GM18909 (cell line): ENCODE measurements at regions not wholly inside any gene's neighbourhood (a gene's known extent, or its start where the extent isn't known, plus 50 kb on each side); places are given as distances from the start of the nearest gene placed in this dataset.

ENCODE experiments used
- ATAC-seq: cut with Tn5 transposase; IDR thresholded peaks from one replicate; pipeline ENCODE4 v1.9.1; 2021; ENCODE audit warnings: mild to moderate bottlenecking; ENCODE audit not compliant: unreplicated experiment, poor library complexity

DNA sequence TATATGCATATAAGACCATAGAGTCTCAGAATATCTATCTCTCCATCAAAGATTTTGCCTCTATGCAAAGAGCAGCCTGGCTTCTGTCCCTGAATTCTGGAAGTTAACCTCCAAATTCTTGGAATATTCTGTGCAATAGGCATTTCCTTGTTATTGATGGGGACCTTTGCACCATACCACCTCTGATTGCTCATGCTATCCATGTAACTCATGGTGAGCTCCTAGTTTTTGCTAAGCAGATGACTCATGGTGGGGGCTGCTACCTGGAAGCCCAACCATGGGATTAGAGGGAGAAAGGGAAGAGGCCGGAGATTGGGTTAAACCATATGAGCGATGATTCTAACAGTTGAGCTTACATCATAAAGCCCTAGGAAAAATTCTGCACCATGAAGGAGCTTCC lies 310.2 kb upstream of the FIGN start:
- ATAC-seq: no peak

DNA sequence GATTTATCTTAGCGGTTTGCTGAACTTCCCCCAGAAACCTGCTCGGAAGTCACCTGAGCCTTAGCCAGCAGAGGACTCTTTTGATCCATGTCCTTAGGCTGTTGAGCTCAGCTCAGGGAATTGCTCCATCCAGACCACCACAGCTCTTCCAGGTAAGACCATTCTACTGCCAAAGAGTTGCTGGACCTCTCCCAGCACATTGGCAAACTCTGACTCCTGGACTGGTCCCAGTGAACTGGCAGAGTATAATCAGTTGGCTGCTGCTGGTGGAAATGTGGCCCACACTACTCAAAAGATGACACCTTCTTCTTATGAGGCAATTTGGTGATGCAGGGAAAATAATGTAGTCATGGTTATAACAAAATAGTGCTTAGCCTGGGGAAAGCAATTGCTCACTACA lies 308.8 kb upstream of the FIGN start:
- no peak for ATAC-seq

DNA sequence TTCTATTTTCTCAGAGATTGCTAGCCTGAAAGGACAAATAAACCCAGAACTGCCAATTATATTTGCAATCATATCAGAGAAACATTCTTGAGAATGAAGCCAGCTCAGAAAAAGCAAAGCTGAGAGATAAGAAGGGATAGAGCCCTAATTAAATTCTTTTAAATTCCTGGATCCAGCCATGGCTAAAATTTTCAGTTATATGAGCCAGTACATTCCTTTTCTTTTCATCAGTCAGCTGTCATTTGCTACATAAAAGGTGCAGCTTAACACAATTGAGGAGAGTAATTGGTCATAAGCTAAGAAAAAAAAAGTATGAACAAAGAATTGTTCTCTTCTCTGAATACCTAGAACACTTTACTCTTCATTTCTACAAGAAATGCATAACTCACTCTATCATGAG lies 303.5 kb upstream of the FIGN start:
- no peak for ATAC-seq

DNA sequence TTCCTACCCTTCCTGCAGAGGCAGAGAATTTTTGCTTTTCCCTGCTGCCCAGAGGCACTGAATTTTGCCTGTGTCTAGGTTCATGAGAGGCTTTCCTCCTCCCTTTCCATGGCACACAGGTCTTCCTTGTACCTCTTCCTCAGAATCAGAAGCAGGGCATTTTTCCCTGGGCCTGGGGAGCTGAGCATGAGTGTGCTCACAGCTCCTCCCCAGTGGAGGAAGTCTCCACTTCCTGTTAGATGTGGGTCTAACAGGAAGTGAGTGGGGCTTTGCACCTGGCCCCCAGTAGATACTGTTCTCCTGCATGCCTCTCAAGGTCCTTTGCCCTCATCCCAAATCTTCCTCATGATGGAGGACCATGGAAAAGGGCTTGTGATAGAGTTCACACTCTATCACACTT lies 297.2 kb upstream of the FIGN start:
- peak; percentile 59 for ATAC-seq

DNA sequence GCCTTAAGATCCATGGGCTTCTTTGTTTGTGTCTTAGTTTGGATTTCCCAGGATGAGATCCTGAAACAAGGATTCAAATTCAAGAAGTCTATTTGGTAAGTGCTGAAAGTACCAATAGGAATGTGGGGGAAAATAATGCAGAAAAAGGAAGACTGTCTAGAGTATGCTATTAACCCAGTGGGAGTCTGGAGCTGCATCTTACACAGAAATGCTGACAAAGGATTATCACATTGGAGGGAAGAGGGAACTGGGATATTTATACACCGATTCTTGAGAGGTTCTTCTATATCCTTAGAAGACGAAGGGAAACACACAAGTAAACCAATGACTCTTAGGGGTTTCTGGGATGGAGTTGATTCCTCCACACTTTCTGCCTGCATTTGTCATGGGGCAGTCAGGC lies 294.8 kb upstream of the FIGN start:
- no peak for ATAC-seq

DNA sequence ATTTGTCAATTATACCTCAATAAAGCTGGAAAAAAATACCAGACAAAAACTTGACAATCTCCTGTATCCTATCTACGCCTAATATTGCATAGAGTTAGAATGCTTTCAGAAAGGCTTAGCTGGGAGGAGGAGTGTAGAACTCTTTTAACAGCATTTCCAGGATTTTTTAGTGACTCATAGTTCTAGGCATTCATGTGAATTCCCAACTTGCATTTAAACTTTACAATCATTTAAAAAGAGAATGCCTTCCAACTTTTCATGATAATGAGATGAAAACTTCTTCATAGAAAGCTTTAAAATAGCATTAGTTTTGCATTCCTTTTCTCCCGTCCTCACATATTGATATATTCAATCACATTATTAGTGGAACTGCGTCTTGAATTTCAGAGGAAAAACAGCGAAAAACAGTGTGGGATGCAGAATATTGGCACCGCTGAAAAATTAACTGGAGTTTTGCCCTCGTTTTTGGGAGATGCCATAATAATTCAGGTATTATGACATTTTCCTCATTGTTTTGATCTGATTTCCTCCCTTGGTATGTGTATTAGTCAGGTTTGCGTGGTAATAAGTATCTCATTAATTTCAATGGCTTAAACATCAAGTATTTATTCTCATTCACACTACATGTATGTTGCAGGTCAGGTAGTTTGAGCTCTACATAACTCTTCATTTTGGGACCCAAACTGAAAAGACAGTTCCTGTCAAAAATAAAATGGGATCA lies 293.2 kb upstream of the FIGN start:
- no peak for ATAC-seq

DNA sequence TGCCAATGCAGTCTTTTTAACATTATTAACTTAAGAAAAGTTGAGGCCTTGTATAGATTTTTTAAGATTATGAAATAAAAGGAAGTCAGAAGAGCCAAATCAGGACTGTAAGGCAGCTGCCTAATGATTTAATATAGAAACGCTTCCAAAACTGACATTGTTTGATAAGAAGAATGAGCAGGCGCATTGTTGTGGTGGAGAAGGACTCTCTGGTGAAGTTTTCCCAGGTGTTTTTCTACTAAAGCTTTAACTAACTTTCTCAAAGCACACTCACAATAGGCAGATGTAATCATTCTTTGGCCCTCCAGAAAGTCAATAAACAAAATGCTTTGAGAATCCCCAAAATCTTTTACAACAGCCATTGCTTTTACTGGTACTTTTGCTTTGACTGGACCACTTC lies 288.6 kb upstream of the FIGN start:
- no peak for ATAC-seq

DNA sequence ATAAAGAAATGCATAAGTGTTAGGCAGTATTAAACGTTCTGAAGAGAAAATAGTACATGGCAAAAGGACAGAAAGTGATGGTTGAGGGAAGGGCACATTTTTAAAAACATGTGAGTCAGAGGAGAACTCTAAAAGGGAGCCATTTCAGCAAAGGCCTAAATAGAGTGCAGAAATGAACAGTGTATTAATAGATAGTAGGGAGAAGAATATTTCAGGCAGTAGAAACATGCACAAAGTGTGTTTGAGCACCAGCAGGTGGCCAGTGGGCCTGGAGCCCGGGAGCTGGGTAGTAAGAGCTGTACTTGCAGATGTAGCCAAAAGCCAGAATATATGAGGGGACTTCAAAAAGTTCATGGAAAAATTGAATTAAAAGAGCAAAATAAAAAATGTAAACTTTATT lies 288.1 kb upstream of the FIGN start:
- ATAC-seq: no peak

DNA sequence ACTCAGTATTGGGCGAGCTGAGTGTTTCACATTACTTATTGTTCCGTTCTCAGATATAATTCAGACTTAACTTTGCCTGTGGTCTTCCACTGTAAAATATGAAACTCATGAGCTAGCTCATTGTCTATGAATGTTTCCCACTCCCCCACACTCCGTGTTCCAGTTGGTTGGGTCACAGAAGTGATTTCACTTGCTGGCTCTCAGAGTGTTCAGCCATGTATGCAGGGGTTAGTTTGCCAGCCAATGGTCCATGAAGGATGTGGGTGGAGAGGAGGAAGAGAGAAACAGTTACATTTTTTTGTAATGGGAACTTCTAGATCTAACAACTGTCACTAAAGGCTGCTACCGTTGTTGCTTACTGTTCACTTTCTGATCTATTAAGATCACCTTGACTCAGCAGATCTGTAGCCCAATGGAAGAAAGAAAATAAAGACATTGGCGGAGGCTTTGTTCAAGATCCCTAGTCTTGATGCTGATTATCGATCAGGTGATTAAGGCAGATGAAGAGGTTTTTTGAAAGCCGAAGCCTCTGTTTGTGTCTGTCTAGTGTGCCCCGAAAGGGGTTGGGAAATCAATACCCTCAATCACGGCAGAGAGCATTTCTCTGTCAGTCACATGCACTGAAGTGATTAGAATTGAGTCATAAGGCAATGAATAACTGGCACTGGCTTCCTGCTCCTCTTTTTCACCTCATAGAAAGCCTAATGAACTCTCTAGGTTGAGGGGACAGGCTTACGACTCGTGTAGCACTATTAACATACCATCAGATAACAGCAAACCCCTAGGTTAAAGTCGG lies 279.7 kb upstream of the FIGN start:
- ATAC-seq: peak; percentile 97

DNA sequence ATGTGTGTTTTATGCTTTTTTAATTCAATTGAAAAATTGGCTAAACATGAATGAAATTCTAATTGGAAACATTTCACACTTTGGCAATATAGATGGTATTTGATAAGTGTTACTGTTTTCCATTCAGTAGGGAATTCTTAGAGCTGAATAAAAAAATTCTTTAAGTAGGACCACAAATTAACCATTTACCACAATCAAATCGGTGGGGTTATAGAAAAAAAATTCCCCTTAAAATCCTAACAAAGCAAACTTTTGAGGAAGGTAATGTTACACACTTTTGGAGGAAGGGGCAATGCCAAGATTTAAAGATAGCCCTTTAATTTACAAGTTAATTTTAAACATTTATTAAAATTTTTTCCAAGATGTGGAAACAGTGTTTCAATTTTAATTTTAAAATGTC lies 279.0 kb upstream of the FIGN start:
- no peak for ATAC-seq

DNA sequence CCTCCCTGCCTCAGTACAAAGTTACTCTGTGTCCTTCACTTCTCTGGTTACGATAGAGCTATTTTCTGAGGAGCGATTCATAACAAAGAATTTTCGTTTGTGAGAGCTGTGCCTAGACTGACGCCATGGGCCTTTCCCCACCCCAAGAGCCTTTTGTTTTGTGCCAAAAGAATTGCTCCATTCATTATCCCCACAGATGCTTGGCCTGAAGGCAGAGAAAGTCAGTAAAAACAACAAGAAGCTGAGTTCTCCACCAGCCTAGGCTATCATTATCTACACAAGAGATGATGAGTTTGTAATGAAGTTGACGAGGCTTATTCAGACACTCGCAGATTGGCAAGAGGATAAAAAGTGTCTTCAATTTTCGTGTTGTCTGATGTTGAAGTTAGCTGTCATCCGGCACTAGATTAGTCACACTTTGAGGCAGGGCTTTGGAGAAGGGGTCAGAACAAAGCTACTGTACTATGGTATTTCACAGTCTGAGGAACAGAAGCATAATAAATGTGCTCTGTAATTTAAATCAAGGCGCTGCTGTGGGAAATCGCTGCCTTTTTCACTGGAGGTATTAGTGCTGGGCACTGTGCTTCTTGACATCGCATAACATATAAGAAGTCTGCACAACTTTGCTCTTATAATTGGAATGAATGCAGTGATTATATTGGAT lies 278.4 kb upstream of the FIGN start:
- no peak for ATAC-seq

DNA sequence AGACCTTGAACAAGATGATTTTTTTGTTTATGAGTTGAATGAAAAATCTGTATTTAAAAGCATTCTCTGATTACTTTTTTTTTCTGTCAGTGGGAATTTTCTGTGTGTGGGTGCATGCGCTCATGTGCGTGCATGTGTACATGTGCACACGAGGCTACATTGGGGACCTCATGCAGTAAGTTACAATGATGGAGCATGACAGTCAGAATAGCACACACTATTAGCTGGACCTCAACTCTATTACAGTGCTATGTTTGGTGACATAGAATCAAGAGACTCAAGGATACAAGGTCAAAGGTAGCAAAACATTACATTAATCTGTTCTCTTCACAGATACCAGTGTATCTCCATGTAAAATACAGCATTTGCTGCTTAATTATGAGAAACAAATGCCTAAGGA lies 276.8 kb upstream of the FIGN start:
- no peak for ATAC-seq

DNA sequence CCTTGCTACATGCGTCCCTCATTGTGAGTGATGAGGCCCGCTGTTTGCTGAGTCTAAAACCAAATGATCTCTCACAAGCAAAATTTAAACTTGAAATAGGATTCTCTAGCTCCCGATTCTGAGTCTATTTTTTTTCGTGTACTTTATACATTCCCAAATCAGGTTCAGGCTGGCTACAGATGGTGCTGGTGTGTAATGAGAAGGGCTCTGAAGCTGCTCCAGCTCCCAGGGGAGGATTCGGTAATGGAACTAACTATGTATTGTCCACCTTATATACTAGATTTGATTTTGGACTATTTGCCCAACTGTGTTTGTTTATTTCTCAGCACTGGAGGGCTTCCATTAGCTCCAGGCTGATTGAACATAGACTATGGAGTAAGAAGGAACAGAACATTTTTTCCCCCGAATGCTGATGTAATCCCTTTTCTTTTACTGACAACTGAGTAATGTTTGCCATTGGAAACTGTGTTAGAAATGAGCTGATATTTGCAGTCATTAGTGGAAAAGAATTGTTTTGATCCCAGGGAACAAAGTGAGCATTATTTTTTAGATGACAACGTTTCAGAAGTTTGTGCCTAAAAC lies 274.0 kb upstream of the FIGN start:
- no peak for ATAC-seq

DNA sequence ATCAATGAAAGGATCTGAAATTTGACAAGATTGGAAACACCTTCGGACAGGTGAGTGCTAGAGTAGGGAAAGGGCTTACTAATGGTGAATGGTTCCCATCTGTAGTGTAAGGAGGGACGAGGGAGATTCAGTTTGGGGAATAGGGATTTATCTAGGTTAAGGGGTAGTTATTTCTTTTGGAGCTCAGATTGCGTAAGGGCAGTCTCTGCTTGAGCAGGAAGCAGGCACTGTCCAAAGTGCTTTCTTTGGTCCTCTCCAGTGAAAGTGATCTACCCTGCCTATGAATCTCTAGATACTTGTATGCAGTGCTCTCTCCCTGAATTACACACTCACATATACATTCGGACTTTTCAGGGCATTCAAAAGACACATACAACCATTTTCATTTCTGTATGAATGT lies 272.9 kb upstream of the FIGN start:
- no peak for ATAC-seq

DNA sequence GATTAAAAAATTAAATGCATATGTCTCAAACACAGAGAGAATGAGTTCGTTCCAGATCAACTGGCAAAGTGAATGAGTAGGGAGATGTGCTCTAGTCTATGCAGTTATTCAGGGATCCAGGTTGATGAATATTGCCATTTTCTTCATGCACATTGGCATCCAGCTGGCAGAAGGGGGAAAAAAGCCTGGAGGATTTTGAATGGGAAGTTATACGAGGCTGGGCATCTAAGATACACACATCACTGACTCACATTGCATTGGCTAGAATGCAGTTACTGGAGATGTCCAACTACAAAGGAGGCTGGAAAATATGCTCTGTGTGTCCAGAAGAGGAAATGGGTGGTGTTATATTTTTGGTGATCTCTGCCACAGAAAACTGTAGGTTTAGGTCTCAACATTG lies 270.9 kb upstream of the FIGN start:
- ATAC-seq: no peak

DNA sequence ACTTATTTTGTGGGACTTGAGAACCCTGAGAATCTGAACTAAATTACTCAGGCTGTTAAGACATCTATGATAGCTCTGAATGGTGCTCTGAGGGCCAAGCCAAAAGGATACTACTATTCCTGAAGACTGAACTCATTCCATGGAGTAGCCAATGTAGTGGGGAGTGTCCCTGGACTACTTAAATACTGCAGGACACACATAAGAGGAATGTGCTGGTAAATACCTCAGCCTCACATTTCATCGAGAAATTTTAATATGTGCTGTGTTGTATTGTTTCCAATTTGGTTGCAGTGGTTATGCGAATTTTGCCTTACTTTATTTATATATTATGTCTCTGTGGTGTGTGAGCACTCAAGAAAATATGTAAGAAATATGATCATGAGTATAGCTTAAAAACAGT lies 264.4 kb upstream of the FIGN start:
- ATAC-seq: no peak

DNA sequence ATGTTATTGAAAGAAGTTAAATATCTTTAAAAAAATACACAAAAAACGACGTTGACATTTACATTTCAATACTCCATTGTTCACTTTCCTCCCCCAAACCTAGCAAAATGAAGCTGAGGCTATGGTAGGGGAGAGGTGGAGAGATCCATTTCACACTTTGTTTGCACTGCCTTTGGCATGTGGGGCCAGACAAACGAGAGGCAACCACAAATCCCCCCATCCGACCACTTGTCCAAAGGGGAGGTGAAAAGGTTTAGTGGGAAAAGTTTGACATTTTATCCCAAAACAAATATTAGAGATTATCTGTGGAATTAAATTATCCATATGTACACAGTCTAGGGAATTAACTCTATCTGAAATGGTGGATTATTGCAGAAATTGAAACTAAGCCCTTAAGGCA lies 261.7 kb upstream of the FIGN start:
- ATAC-seq: no peak

DNA sequence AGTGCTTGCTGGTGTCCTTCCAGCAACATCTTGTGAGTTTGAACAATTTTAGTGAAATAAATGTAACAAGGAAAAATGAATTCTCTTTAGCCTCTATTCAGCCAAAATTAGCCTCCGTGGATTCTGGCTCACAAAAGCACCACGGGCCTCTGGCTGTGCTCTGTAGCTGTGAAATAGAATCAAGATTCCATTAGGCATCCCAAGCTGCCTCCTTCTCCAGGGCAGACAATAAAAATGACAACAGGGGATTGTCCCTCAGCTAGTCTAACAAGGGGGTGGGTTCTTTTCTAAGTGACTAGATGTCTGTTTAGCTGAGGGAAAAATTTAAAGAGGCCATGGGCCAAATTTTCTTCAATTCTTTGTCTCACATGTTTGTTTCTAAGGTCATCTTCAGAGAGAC lies 254.7 kb upstream of the FIGN start:
- no peak for ATAC-seq

DNA sequence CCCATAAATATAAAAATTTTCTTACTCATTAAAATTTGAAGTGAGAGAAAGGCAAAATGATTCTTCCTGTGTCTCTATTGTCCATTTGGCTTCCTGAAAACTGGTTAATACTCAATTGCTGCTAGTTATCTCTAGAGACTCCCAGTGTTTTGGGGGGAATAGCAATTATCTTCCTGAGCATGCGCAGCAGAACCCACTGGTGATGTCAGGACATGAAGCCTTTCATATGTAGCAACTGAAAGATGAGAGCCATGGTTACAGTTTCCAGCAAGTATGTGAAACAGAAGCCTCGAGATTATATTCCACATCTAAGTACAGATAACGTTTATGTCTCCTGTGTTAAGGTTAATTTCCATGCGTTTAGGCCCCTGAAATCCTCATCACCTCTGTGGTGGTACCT lies 254.3 kb upstream of the FIGN start:
- no peak for ATAC-seq

DNA sequence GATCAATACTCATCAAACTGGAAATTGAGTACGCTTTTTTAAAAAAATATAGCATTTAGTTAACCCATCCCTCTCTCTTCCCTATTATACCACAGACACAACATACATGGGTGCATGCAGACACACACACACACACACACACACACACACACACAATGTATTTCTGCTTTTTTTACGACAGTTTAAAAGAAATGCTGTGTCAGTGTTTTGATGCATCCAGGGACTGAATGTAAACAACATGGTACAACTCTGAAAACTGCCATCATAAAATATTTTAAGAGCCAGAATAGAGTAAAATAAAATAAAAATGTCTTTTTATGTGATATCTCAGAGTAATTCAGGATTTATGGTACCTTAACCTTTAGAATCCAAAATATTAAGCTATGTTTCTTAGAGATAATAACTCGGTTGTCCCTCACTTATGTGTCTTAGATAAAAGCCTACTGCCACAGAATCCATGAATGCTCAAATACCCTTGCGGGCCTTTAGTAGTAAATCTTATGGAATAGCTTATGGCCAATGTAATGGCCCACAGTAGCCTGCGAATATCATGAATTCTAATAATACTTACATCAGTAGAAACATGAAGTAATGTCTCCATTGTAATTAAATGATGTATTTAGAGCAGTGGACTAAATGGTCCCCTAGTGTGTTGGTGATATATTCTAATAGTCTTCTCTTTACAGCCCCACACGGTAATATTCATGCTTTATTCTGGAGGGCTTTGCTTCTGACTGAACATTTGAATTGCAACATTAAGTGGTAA lies 251.6 kb upstream of the FIGN start:
- no peak for ATAC-seq

DNA sequence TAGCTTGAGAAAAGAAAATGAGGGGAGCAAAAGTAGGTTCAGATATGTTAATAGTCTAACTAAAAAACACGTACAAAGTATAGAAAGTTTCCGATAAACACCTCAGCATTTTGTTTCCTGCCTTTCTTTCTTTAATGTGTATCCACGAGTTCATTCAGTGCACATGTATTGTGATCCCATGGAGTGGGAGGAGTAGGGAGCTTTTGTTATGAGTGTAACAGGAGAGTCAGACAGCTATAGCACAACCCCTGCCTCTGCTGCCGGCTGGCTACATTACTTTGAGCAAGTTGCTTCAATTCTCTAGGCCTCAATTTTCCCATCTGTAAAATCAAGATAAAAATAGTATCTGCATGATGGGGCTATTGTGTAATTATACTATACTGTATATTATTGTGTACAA lies 249.2 kb upstream of the FIGN start:
- ATAC-seq: no peak
